ENCODE measurements at regions not wholly inside any gene's neighbourhood (a gene's known extent, or its start where the extent isn't known, plus 50 kb on each side); places are given as distances from the start of the nearest gene placed in this dataset.

DNA sequence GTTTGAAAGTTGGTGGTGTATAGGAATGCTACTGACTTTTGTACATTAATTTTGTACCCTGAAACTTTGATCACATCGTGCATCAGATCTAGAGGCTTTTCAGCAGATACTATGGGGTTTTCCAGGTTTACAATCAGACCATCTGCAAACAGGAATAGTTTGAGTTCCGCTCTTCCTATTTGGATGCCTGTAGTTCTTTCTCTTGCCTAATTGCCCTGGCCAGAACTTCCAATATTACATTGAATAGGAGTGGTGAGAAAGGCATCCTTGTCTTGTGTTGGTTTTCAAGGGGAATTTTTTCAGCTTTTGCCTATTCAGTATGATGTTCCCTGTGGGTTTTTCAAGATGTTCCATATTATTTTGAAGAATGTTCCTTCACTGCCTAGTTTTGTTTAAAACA is 633.5 kb downstream of the KCNJ3 start:
- no peak for DNase-seq (ENCODE audit: extremely low spot score)
- ChIA-PET POLR2A (interaction anchor here (0.6 kb wide), 1 partner anchor 8 kb away, joined by 5 read pairs; no protein-coding TSS in a partner anchor), CTCF (interaction anchor here (1.3 kb wide), 1 partner anchor 20 kb away, joined by 3 read pairs; no protein-coding TSS in a partner anchor)
- no peak for TF ChIP-seq CTCF (IDR thresholded peaks at IDR 0.05; ENCODE audit: control extremely low read depth, extremely low read depth, low read depth, missing control alignments)

DNA sequence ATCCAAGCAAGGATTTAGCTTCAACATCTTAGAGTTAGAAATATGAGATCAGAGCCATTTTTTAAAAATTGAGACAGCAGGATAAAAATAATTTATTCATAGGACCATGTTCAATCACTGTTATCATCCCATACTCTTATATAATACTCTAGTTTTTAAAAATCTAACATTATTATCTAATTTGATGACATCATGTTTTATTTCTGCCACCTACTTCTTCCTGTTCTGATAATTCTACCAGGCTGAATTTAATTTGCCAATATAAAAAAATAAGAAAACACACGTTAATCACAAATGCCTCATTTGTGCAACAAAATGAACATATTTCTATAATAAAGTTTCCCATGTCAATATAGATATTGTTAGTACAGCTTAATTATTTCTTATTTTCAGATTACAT is 621.7 kb downstream of the KCNJ3 start:
- ChIA-PET POLR2A (no interaction called here), CTCF (interaction anchor here (1.1 to 1.3 kb wide), 2 partner anchors 8 to 18 kb away, joined by 3 read pairs; no protein-coding TSS in a partner anchor)
- no peak for TF ChIP-seq CTCF (IDR thresholded peaks at IDR 0.05; ENCODE audit: control extremely low read depth, extremely low read depth, low read depth, missing control alignments)
- no peak for DNase-seq (ENCODE audit: extremely low spot score)

DNA sequence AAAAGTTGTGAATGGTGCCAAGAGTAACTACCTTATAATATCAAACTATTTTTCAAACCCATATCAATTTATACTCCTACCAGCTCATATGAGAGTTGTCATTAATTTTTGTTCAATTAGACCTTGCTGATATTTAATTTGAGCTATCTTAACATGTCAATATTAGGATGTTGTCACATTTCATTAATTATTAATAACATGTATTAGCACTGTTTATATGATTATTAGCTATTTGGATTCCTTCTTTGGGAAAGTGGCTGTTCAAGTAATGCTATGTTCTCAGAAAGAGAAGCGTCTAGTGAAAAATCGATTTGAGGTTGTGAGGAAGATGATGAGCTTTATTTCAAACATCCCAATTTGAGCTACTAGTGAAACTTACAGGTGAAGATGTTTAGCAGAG is 620.2 kb downstream of the KCNJ3 start:
- CTCF ChIA-PET, result interaction anchor here (1.3 to 1.7 kb wide), 3 partner anchors 8 to 19 kb away, joined by 3 to 6 read pairs (median 6); no protein-coding TSS in a partner anchor
- DNase-seq (ENCODE audit: extremely low spot score), result no peak
- TF ChIP-seq CTCF (IDR thresholded peaks at IDR 0.05; ENCODE audit: control extremely low read depth, extremely low read depth, low read depth, missing control alignments), result no peak
- POLR2A ChIA-PET, result no interaction called here

GRCh38 chr2:155315768-155316167 is 617.3 kb downstream of the KCNJ3 start:
- no peak for TF ChIP-seq CTCF (IDR thresholded peaks at IDR 0.05; ENCODE audit: control extremely low read depth, extremely low read depth, low read depth, missing control alignments)
- no peak for DNase-seq (ENCODE audit: extremely low spot score)
- POLR2A ChIA-PET, result no interaction called here
- CTCF ChIA-PET, result interaction anchor here (1.0 kb wide), 1 partner anchor 20 kb away, joined by 4 read pairs; no protein-coding TSS in a partner anchor

- CTCF ChIA-PET, result interaction anchor here (1.0 to 2.1 kb wide), 6 partner anchors 8 to 858 kb away, joined by 3 to 10 read pairs (median 6); no protein-coding TSS in a partner anchor
- TF ChIP-seq CTCF (IDR thresholded peaks at IDR 0.05; ENCODE audit: control extremely low read depth, extremely low read depth, low read depth, missing control alignments), result peak; percentile 52
- no peak for DNase-seq (ENCODE audit: extremely low spot score)
- POLR2A ChIA-PET, result no interaction called here
Observed at GRCh38 chr2:155310589-155310988, 612.1 kb downstream of the KCNJ3 start.

GRCh38 chr2:155309483-155309882 is 611.0 kb downstream of the KCNJ3 start:
- no peak for TF ChIP-seq CTCF (IDR thresholded peaks at IDR 0.05; ENCODE audit: control extremely low read depth, extremely low read depth, low read depth, missing control alignments)
- DNase-seq (ENCODE audit: extremely low spot score), result no peak
- CTCF ChIA-PET, result no interaction called here
- POLR2A ChIA-PET, result no interaction called here
